ENCODE measurements at regions not wholly inside any gene's neighbourhood (a gene's known extent, or its start where the extent isn't known, plus 50 kb on each side); places are given as distances from the start of the nearest gene placed in this dataset.
A peak's percentile ranks its signal among the peaks of the same experiment; 100 is the strongest.

DNA sequence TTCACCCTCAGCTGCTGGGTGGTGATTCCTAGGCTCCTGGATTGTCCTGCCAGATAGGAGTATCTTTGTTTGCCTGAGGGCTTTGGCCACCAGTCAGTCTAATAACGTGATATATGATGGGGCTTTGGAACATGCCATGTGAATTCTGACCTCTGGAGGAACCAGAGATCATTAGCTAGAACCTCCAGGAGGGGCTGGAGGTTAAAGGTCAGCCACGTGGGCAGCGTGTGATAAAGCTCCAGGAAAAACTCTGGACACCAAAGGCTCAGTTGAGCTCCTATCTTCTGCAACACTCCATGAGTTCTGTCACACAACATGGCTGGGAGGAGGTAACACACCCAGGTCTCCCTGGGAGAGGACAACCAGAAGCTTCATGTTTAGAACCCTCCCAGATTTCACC, 251.1 kb downstream of the DAD1 start:
- no peak for DNase-seq (ENCODE audit: low read depth)

DNA sequence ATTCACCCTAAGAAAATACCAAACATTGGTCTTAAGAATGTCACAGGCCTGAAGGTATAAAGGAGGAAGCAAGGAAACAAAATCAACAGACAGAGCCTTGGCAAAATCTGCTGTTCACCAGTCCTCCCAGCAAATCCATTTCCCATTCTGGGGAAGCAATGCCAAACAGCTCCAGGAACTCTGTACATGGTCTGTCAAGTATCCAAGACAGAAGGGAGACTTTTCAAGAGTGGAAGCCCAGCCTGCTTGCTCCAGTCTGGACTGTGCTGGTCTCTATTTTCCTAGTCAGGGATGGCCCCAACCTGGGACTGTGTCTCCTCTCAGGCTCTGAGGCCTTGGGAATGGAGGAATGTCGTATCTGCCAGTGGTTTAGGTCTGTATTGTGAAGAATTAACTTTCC, 251.5 kb downstream of the DAD1 start:
- DNase-seq (ENCODE audit: low read depth), result no peak

DNA sequence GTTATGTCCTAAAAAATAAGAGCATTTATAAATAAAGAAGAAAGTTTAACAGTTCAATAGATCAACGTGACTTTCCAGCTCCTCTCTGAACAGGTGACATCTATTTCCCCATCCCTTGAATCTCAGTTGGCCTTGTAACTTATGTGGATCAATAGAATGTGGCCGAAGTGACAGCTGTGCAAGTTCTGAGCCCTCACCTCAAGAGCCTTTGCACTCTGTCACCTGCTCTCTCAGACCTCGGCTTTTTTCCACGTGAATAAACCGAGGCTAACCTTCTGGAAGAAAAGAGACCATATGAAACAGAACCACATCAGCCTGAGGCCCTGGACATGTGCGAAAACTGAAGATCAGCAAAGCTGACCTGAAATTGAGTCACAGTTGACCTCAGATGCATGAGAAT, 253.0 kb downstream of the DAD1 start:
- peak; percentile 22 for DNase-seq (ENCODE audit: low read depth)

DNA sequence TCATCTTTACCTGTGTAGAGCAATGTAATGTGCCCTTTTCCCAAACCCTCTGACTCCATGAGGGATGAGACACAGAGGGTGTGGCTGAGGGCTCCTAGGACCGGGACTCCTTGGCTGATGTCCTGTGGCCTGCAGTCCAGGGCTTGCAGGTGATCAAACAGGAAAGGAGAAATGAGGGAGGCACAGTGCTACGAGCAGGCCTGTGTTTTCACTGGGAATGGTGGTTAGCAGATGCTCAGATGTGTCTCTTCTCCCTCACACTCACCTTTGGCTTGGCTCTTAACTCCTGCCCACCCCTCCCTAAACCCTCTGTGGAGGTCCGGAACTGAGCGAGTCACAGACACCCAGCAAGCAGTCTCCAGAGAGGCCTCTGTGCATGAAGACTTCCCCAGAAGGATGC, 254.4 kb downstream of the DAD1 start:
- no peak for DNase-seq (ENCODE audit: low read depth)

DNA sequence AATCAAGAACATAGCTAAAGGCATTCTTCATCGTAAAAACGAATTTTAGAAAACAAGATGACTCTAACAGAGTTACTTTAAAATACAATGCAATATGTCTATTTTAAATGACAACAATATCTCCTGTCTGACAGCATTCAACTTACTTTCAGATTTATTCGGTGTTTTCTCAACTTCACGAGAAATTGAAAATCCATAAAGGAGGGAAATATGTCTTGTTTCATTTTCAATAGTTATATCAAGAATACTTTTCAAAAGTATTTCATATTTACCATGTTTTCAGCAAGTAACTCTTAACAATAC, 254.8 kb downstream of the DAD1 start:
- DNase-seq (ENCODE audit: low read depth), result no peak

GRCh38 chr14:22333422-22334274, 255.4 kb downstream of the DAD1 start:
- peak; percentile 78 for DNase-seq (ENCODE audit: low read depth)

DNA sequence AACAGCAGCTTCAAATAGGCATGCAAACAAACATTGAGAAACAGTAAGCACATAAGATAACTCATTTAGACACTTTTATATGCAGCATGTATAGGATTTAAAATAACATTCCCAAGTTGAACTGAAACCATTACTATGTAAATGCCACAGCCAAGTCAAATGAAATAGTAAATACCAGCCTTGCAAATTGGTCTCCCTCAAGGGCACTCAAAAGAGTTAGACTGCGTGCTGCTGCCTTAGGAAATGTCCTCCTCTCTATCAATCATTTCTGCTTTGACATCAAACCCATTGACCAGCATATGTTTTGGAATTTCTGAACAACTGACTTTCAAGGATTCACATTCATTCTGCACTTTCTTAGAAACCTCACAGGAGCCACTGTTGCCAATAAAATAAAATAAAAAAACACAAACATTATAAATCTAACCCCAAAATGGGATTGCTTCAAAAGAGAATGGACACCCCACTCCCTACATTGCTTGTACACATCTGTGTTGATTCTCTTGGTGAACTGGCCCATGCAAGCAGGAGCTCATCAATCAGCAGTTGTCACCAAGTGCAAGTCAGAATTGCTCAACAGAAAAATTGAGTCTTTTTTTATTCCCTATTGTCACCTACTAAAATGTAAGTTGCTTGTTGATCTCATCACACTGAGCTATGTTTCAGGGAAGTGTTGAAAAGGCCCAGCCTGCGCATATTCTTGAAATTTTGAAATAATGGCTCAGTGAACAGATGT, 256.2 kb downstream of the DAD1 start:
- no peak for DNase-seq (ENCODE audit: low read depth)

GRCh38 chr14:22329371-22329770, 259.7 kb downstream of the DAD1 start:
- DNase-seq (ENCODE audit: low read depth), result no peak

- DNase-seq (ENCODE audit: low read depth), result no peak
Observed at GRCh38 chr14:22325676-22326400, 263.2 kb downstream of the DAD1 start.

DNA sequence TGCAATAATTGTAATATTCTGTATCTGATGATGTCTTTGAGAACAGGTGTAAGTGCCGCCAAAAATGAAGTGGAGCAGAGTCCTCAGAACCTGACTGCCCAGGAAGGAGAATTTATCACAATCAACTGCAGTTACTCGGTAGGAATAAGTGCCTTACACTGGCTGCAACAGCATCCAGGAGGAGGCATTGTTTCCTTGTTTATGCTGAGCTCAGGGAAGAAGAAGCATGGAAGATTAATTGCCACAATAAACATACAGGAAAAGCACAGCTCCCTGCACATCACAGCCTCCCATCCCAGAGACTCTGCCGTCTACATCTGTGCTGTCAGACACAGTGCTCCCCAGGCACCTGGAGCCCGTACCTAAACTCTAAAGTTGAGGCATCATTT, 268.7 kb downstream of the DAD1 start:
- no peak for DNase-seq (ENCODE audit: low read depth)

DNA sequence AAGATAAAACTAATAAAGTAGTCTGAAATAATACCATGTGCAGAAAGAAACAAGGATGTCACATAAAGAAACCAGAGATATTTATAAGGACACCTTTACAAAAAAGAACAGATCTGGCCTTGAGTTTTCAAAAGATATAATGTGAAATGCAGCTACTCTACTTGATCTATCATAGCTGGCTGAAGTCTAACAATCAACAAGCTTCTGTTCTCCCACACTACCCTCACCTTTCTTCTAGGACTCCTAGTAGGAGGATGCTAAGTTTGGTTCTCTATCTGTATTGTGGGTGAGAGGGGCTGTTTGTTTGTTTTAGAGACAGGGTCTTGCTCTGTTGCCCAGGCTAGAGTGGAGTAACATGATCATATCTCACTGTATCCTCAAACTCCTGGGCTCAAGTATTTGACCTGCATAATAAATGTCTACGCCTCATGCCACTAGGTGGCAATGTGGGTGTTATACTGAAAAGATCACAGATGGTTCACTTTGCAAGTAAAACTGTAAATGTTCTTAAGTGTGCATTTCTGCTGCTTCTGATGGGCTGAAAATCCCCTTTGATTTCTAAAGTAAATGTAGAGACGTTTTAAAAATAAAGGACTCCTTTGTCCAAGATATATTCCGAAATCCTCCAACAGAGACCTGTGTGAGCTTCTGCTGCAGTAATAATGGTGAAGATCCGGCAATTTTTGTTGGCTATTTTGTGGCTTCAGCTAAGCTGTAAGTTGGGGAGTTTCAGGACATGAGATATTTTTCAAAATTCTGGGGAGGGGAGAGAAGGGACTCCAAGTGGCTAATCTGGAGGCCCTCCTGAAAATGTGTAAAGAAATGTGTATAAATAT, 269.3 kb downstream of the DAD1 start:
- DNase-seq (ENCODE audit: low read depth), result peak; percentile 68

DNA sequence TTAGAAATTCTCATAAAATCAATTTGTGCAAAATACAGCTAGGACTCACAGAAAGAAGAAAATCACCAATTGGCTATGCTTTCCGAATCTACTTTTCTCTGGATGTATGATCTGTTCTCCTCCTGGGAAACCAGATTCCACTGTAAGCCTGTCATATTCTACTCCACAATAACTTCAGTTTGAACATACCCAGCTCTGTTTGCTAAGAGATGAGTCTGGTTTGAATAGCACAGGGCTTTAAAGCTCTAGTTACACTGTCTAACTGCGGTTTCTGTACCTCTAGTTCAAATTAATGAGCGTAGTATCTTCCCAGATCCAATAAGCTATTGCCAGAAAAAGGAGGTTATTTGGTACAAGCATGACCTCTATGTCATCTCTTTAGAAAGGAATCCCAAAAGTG, 270.1 kb downstream of the DAD1 start:
- DNase-seq (ENCODE audit: low read depth), result no peak

DNA sequence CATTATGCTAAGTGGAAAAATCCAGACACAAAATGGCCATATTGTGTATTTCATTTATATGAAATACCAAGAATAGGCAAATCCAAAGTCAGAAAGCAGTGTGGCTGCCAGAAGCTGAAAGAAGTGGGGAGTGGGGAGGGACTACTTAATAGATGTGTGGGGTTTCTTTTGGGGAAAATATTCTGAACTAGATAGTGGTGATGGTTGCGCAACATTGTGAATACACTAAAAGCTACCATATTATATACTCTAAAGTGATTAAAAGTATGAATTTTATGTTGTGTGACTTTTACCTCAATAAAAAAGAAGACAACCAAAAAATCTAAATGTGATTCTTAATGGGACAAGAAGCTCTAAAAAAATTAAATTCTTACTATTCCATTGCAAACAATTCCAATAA, 272.6 kb downstream of the DAD1 start:
- no peak for DNase-seq (ENCODE audit: low read depth)

- no peak for DNase-seq (ENCODE audit: low read depth)
Observed at GRCh38 chr14:22315336-22315735, 273.7 kb downstream of the DAD1 start.

DNA sequence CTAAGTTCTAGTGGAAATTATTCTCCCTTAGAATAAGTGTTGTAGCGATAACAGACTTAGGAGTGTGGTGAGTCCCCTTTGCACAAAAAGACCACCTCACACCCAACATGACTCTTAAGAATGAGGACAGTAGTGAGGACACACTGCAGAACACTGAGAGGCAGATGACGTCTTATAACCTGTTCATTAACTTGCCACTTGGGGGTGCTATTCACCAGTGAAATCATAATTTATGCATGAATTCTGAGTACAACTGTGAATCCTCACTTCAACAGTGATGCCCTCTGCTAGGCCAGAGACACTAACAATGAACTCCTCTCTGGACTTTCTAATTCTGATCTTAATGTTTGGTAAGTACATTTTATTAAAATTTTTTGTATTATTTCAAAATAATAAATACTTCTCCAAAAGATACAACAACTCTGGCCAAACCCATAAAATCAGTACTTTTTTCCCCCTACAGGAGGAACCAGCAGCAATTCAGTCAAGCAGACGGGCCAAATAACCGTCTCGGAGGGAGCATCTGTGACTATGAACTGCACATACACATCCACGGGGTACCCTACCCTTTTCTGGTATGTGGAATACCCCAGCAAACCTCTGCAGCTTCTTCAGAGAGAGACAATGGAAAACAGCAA, 274.7 kb downstream of the DAD1 start:
- peak; percentile 59 for DNase-seq (ENCODE audit: low read depth)

DNA sequence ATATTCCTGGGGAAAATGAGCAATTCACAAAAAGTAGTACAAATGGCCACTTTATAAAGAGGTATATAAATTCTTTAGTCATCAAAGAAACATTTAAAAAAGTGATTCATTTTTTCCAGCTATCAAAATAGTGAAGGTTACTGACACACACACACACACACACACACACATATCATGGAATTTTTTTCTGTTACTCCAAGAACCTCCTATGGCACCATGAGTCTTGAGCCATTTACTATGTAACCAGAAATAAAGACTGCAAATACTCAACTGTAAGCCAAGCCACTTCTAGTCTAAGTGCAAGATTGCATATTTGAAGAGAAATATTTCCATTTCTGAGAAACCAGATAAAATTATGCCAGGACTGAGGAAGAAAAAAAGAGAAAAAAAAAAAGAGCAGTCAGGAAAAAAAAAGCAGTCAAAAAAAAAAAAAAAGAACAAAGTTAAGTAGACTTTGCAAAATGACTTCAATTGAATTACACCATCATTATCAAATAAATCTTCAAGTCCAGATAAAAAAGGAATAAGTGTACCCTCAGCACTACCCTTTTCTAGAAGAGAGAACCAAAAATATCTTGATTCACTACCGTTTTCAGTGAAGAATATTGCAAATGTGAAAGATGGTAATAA, 275.7 kb downstream of the DAD1 start:
- DNase-seq (ENCODE audit: low read depth), result peak; percentile 11

DNA sequence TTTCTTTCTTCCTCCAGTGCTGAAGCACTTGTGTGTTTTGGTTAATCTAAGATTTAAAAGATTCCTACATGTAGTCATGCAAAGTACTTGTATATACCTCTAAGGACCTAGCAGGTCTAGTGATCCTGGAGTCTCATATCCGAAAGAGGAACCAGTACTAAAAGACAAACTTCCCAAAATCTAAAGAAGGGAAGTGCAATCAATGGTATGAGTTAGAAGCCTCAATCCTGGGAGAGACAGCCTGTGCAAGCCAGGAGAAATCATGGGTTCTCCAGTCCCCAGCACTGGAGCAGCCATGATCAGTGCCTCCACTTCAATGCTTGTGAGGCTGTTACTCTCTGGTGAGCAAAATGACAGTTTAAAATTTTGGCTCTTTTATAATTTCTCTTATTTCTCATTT, 277.4 kb downstream of the DAD1 start:
- DNase-seq (ENCODE audit: low read depth), result no peak

GRCh38 chr14:22305607-22306006, 283.4 kb downstream of the DAD1 start:
- DNase-seq (ENCODE audit: low read depth), result no peak

GRCh38 chr14:22304326-22304725, 284.7 kb downstream of the DAD1 start:
- DNase-seq (ENCODE audit: low read depth), result no peak

DNA sequence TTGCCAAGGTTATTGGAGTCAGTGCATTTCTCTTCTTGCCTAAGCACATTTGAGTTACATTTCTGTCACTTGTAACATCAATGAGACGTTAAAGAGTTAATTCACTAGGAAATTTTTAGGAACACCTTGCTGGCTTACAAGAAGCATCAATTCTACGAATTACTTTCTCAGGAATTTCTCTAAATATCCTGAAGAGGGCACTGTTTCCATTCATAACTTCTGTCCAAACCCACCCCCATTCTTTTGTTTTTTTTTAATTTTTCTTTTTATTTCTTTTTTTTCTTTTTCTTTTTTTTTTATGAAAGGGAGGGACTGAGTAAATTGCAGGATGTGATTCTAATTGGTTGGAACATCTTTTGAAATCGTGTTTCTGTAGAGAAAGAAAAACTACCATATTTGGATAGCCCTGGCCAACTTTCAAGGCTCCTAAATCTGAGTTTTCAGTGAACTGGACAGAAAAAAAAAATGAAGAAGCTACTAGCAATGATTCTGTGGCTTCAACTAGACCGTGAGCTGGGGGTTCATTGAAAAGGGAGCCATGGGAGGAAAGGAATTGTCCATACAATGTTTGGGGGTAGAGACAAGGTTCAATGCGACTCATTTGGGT, 285.3 kb downstream of the DAD1 start:
- no peak for DNase-seq (ENCODE audit: low read depth)

DNA sequence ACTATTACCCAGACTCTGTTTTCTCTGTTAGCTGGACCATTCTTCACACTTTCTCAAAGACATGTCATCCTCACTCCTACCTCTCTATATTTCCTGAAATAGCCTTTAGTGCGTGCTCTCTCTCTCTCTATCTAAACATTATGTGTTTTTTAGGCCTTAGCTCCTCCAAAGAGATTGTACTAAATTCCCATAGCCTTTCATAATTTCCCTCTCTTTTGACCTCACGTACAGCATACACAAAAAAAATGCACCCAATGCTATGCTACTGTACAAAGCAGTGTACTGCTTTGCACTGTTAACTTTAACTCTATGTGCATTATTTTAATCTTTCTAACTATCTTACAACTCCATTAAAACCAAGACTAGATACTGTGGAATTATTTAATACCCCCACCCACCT, 288.4 kb downstream of the DAD1 start:
- no peak for DNase-seq (ENCODE audit: low read depth)

Data from iris pigment epithelial cell (primary cell).